Fibroblast of upper back skin (primary cell): ENCODE measurements at regions not wholly inside any gene's neighbourhood (a gene's known extent, or its start where the extent isn't known, plus 50 kb on each side); places are given as distances from the start of the nearest gene placed in this dataset.

Source experiments
- DNase-seq: peaks from one replicate; pipeline ENCODE4 v3.0.0-alpha.2; 2013

GRCh38 chr17:52336796-52337195 lies 178.3 kb upstream of the CA10 start:
- DNase-seq: no peak

DNA sequence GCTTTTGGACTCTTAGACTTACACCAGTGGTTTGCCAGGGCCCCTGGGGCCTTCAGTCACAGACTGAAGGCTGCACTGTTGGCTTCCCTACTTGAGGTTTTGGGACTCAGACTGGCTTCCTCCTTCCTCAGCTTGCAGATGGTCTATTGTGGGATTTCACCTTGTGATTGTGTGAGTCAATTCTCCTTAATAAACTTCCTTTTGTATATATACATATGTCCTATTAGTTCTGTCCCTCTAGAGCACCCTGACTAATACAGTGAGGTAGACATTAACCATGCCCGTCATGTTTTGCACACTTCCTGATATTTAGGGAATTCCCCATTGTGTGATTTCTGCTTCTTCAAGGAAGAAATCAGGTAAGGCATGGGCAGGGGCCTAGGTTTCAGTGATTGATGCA lies 147.8 kb upstream of the CA10 start:
- no peak for DNase-seq

DNA sequence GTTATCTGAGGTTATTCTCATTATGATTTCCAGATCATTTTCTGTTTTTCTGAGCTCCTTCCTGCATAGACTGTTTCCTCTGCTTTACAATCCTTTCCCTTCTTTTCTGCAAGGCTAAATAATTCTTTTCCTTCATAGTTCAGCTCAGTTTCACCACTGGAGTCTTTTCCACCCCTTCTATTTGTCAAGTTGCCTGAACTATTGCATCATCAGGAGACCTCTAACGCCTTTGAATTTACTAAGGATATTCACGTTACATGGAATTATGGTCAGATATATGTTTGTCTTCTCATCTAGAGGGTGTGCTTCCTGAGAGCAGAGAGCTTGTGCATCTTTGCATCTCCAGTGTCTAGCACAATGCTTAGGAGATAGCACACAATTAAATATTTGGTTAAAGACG lies 140.4 kb upstream of the CA10 start:
- no peak for DNase-seq

DNA sequence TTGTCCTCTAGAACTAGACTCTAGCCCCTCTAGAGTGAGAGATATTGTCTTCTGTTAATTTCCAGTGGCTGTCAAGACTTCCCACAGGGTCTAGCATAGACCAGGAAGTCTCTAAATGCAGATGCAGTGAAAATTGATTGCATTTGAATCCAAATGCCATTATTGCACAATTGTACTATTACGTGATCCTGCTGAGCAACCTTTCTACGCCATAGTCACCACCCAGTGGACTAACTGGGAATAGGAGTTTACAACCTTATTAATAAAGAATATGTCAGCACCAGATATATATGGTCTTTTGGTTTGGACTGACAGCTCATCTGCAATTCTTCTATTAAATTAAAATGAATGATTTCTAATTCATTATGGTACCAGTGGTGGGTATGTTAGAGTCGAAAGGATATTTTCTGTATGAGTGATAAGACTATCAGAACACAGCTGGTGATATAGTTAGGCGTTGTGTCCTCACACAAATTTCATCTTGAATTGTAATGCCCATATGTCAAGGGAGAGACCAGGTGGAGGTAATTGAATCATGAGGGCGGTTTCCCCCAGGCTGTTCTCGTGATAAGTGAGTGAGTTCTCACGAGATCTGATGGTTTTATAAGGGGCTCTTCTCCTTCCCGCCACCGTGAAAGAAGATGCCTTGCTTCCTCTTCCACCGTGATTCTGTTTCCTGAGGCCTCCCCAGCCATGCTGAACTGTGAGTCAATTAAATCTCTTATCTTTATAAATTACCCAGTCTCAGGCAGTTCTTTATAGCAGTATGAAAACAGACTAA lies 138.9 kb upstream of the CA10 start:
- DNase-seq: no peak

GRCh38 chr17:52294301-52294700 lies 135.8 kb upstream of the CA10 start:
- DNase-seq: no peak

GRCh38 chr17:52287611-52288010 lies 129.1 kb upstream of the CA10 start:
- DNase-seq: no peak

- DNase-seq: no peak
Measured at GRCh38 chr17:52283872-52284271, 125.4 kb upstream of the CA10 start.

GRCh38 chr17:52276381-52277008 lies 118.0 kb upstream of the CA10 start:
- DNase-seq: no peak

- DNase-seq: no peak
Measured at GRCh38 chr17:52271781-52272180, 113.3 kb upstream of the CA10 start.

GRCh38 chr17:52255347-52255746 lies 96.8 kb upstream of the CA10 start:
- no peak for DNase-seq

DNA sequence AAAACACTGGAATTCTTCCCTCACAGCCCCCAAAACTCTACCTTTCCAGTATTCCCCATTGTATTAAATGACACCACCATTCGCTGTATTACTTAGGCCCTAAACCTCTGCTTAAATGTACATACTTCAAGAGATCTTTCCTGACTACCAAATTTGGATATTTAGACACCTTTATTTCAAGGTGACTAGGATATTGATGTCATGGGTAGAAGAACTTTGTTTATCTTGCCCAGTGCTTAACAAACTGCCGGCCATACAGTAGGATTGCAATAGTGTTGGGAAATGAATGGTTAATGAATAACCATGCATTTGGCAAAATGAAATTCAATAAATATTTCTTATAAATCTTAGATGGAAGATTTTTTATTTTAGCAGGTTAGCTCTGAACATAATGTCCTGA lies 86.2 kb upstream of the CA10 start:
- no peak for DNase-seq

DNA sequence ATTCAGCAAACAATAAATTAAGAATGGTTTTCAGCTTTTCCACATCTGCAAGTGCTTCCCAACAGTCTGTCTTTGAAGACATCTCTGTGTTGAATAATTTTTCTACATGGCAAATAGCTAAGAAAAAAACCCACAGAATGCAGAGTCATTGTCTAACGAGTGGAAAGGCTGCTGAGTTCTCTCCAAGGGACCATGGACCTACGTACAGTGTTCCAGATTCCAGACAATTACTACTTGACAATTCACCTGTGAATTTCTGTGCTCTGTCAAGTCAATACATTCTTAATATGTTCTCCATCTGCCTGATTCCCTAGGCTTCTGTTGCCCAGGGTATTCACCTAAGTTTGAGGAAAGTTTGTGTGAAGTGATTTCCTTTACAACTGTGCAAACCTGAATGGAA lies 83.8 kb upstream of the CA10 start:
- no peak for DNase-seq

DNA sequence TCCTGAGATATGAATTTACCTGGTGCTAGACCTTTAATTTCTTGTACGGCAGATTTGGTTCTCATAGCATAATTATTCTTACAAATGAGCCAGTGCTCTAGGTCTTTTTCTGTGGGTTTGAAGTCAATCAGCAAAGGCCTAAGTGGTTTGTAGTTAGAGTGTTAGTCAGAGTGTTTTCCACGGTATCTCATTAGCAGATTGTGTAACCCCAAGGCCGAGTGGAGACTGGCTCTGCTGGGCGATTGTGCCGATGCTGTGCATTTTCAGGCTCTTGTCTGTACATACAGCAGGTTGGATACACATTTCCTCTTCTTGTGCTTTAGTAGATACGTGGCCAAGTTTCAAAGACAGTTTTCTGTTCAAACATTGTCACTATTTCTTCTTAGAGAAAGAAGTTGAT lies 78.6 kb upstream of the CA10 start:
- no peak for DNase-seq

GRCh38 chr17:52235516-52235915 lies 77.0 kb upstream of the CA10 start:
- no peak for DNase-seq

DNA sequence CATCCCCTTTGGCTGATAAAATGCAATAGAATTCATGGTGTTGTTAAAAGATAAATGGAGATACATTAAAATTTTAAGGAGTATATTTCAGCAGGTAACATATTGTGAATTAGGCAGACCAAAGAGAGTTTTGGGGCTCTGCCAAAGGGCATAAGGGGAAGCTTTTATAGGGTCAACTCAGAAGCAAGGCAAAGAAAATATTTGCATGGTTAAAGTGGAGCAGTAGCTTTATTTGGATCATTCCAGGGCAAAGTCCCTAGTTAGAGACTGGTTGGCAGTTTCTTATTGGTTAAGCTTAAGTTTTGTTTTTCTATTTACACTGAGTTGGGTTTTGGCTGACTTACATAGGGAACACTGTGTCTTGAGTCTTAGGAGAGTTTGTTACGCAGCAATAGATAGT lies 75.1 kb upstream of the CA10 start:
- no peak for DNase-seq

GRCh38 chr17:52233176-52233575 lies 74.7 kb upstream of the CA10 start:
- no peak for DNase-seq

- no peak for DNase-seq
Measured at GRCh38 chr17:52228823-52229222, 70.3 kb upstream of the CA10 start.

DNA sequence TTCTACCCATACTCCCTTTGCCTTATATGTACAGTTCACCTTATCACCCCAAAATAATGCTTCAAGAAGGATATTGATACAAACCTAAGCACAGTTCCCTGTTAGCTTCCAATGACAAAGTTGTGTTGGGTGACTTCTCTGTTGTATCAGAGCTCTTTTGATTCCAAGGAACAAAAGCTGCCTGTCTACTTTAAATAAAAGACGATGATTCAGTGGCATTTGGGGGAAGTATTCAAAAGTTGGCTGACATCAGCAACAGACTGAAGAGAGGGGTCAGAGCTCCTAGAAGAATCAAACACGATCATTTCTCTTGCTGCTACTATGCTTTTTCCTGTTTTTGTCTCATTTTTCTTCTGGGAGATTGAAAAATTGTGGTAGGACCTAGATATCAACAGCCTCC lies 69.4 kb upstream of the CA10 start:
- DNase-seq: no peak

DNA sequence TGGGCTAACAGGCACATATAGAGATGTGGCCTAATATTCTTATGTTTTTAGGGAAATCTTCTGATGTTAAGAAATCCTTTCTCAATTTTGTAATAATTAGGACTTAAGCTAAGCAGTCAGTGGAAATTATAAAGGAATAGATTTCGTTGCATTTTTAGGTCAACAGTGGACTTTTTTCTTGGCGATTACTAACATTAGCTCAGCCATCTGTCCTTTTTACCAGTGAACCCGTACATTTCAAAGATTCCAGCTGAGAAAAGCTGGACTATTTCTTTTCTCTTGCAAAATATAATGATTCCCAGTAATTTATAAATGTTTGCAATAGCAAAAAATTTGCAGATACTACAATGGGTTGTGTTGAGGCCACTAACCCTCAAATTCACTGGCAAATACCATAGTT lies 54.9 kb upstream of the CA10 start:
- no peak for DNase-seq

DNA sequence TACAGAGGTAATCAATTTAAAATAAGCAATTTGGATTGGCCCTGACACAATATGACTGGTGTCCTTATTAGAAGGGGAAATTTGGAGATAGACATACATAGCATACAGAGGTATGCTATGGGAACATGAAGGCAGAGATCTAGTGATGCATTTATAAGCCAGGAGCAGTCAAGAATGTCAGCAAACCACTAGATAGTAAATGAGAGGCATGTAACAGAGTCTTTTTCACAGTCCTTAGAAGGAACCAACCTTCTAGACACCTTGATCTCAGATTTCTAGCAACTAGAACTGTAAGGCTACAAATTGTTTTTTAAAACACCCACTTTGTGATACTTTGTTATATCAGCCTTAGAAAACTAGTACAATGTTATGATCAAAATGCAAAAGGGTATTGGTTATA lies 54.3 kb upstream of the CA10 start:
- no peak for DNase-seq

GRCh38 chr17:52209507-52209906 lies 51.0 kb upstream of the CA10 start:
- no peak for DNase-seq
